Esophagus squamous epithelium (tissue), 5 donors: ENCODE measurements at regions not wholly inside any gene's neighbourhood (a gene's known extent, or its start where the extent isn't known, plus 50 kb on each side); places are given as distances from the start of the nearest gene placed in this dataset.

ENCODE experiments used
- DNase-seq: peaks from one replicate; lab custom pipeline; 2025; lab: John Stamatoyannopoulos, UW
- H3K27ac ChIP-seq, 4 donors: fragments of 200-600 bp; sonication (generic); one replicate each; pipeline ENCODE4 v1.5.1; 2016 to 2019; ENCODE audit warnings: mild to moderate bottlenecking in 1 of 4
- H3K27me3 ChIP-seq, 4 donors: fragments of 200-600 bp; sonication (generic); 1 replicate in 3 of 4; 2 replicates in 1 of 4; pipeline versions ENCODE4 v1.5.1 to v1.6.0; 2017 to 2021; ENCODE audit warnings: antibody characterized with exemption in 1 of 4
- H3K36me3 ChIP-seq, 3 donors: fragments of 200-600 bp; sonication (generic); one replicate each; pipeline ENCODE4 v1.5.1; 2016 to 2019
- H3K4me1 ChIP-seq, 3 donors: fragments of 200-600 bp; sonication (generic); one replicate each; pipeline ENCODE4 v1.5.1; 2017 to 2019
- H3K4me3 ChIP-seq, 4 donors: fragments of 200-600 bp; sonication (generic); 1 replicate in 3 of 4; 2 replicates in 1 of 4; pipeline ENCODE4 v1.5.1; 2016 to 2019; ENCODE audit warnings: mild to moderate bottlenecking in 2 of 4, moderate library complexity in 1 of 4
- H3K9me3 ChIP-seq, 3 donors: fragments of 200-600 bp; sonication (generic); one replicate each; pipeline ENCODE4 v1.5.1; 2016 to 2019
- CTCF ChIP-seq, 6 experiments: fragments of 450-650 bp in 4 of 6; fragments of 200-600 bp in 2 of 6; sonication (generic) in 2 of 6; IDR thresholded peaks; one replicate each; pipeline ENCODE4 v1.5.1; 2016 to 2019; ENCODE audit warnings: antibody characterized with exemption in 6 of 6, mild to moderate bottlenecking in 4 of 6, moderate library complexity in 4 of 6
- POLR2A ChIP-seq, 4 donors: fragments of 450-650 bp; IDR thresholded peaks; one replicate each; pipeline ENCODE4 v1.6.1; 2017; ENCODE audit warnings: antibody characterized with exemption in 4 of 4, mild to moderate bottlenecking in 4 of 4, moderate library complexity in 3 of 4
- whole genome bisulfite sequencing, 2 donors: methylation state at CpG; one replicate each; pipeline ENCODE4 v1.1.5; 2018; 5-methylcytosine and 5-hydroxymethylcytosine counted together
- intact Hi-C: fragments of 100-400 bp; cut with DNase I; formaldehyde crosslinking; loops from one replicate; pipeline ENCODE4 v1.15.0; 2022
- donor health status: DM: yes; HTN: yes; CAD: no.

GRCh38 chrX:80098038-80098437 lies 83.5 kb downstream of the TBX22 start:
- Histone ChIP-seq H3K27ac (no peak overlapping the region), H3K9me3 (no peaks in the 10 kb centered on the region), H3K4me3 (no peak overlapping the region), H3K36me3 (no peaks in the 10 kb centered on the region), H3K4me1 (no peaks in the 10 kb centered on the region), H3K27me3 (no peaks in the 10 kb centered on the region)
- 83 to 100% methylated on average over 1 to 2 of the region's 2 CpGs for WGBS, 2 donors
- no peak for TF ChIP-seq CTCF (IDR thresholded peaks at IDR 0.05)
- no peak for TF ChIP-seq POLR2A (IDR thresholded peaks at IDR 0.05)
- intact Hi-C loops, result no loop called here
- no peak for DNase-seq

GRCh38 chrX:80120335-80120734 lies 105.8 kb downstream of the TBX22 start:
- H3K9me3 ChIP-seq, result no peaks in the 10 kb centered on the region
- WGBS, 2 donors, result 50 to 85% methylated on average over 1 of the region's 1 CpG
- no peak overlapping the region for H3K4me3 ChIP-seq
- intact Hi-C loops, result no loop called here
- DNase-seq, result no peak
- TF ChIP-seq POLR2A (IDR thresholded peaks at IDR 0.05) (no peak), CTCF (IDR thresholded peaks at IDR 0.05) (no peak)
- no peaks in the 10 kb centered on the region for H3K4me1 ChIP-seq
- H3K36me3 ChIP-seq, result no peaks in the 10 kb centered on the region
- H3K27ac ChIP-seq, result no peak overlapping the region
- H3K27me3 ChIP-seq, result no peaks in the 10 kb centered on the region

GRCh38 chrX:80138938-80139337 lies 124.4 kb downstream of the TBX22 start:
- Histone ChIP-seq H3K36me3 (no peaks in the 10 kb centered on the region), H3K4me1 (no peaks in the 10 kb centered on the region), H3K9me3 (no peaks in the 10 kb centered on the region), H3K27me3 (no peaks in the 10 kb centered on the region), H3K4me3 (no peak overlapping the region), H3K27ac (no peak overlapping the region)
- no peak for DNase-seq
- 27 to 38% methylated on average over 1 of the region's 1 CpG for WGBS, 2 donors
- intact Hi-C loops, result no loop called here
- TF ChIP-seq CTCF (IDR thresholded peaks at IDR 0.05), result no peak

GRCh38 chrX:80139564-80139963 lies 125.0 kb downstream of the TBX22 start:
- Histone ChIP-seq H3K4me1 (no peaks in the 10 kb centered on the region), H3K9me3 (no peaks in the 10 kb centered on the region), H3K27me3 (no peaks in the 10 kb centered on the region), H3K36me3 (no peaks in the 10 kb centered on the region), H3K27ac (no peak overlapping the region), H3K4me3 (no peak overlapping the region)
- TF ChIP-seq CTCF (IDR thresholded peaks at IDR 0.05) (no peak), POLR2A (IDR thresholded peaks at IDR 0.05) (no peak)
- intact Hi-C loops, result no loop called here
- no peak for DNase-seq
- 11 to 47% methylated on average over 5 to 6 of the region's 6 CpGs for WGBS, 2 donors

- no peak for DNase-seq
- H3K36me3 ChIP-seq, result no peaks in the 10 kb centered on the region
- no peaks in the 10 kb centered on the region for H3K27me3 ChIP-seq
- H3K4me1 ChIP-seq, result no peaks in the 10 kb centered on the region
- WGBS, 2 donors, result 50 to 64% methylated on average over 3 of the region's 3 CpGs
- intact Hi-C loops, result no loop called here
- no peaks in the 10 kb centered on the region for H3K9me3 ChIP-seq
- H3K4me3 ChIP-seq, result no peak overlapping the region
- TF ChIP-seq POLR2A (IDR thresholded peaks at IDR 0.05), result no peak
- TF ChIP-seq CTCF (IDR thresholded peaks at IDR 0.05), result no peak
- H3K27ac ChIP-seq, result no peak overlapping the region
Observed at GRCh38 chrX:80170581-80170980, 156.0 kb downstream of the TBX22 start.
